Inferior parietal cortex (tissue), 1 donor: ENCODE measurements at regions not wholly inside any gene's neighbourhood (a gene's known extent, or its start where the extent isn't known, plus 50 kb on each side); places are given as distances from the start of the nearest gene placed in this dataset.
"Not testable (repeated sequence)": the region's sequence is repeated elsewhere in the genome, so short reads cannot be mapped to it uniquely, and the experiment has no call there.

ENCODE experiments used
- DNase-seq: peaks from one replicate; pipeline ENCODE4 v3.0.0-alpha.2; 2016; ENCODE audit errors: extremely low spot score

DNA sequence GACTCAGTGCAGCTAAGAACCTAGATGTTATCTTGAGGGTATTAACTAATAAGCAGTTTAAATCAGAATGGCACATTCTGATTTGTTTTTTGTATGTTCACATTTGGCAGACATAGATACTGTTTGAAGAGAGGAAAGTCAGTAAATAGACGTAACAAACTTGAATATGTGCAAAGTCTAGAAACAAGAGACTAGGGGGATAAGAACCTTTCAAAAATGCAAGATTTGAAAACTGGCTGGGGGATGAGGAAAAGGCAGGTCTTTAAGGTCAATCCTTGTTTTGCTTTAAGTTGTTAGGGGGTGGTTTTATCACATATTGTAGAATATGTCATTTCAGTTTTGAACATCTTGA, 136.5 kb downstream of the ZNF92 start:
- DNase-seq: peak; percentile 2

DNA sequence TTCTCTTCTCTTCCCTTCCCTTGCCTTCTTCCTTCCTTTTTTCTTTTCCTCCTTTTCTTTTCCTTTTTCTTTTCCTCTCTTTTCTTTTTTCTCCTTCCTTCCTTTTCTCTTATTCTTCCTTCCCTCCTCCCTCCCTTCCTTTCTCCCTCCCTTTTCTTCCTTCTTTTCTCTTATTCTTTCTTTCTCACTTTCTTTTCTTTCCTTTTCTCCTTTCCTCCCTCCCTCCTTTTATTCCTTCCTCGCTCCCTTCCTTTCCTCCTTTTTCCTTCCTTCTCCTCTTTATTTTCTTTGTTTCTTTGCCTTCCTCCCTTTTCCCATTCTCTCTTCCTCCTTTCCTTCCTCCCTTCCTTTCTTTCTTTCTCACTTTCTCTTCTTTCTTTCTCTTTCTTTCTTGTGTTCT, 146.1 kb downstream of the ZNF92 start:
- not testable (repeated sequence) for DNase-seq

DNA sequence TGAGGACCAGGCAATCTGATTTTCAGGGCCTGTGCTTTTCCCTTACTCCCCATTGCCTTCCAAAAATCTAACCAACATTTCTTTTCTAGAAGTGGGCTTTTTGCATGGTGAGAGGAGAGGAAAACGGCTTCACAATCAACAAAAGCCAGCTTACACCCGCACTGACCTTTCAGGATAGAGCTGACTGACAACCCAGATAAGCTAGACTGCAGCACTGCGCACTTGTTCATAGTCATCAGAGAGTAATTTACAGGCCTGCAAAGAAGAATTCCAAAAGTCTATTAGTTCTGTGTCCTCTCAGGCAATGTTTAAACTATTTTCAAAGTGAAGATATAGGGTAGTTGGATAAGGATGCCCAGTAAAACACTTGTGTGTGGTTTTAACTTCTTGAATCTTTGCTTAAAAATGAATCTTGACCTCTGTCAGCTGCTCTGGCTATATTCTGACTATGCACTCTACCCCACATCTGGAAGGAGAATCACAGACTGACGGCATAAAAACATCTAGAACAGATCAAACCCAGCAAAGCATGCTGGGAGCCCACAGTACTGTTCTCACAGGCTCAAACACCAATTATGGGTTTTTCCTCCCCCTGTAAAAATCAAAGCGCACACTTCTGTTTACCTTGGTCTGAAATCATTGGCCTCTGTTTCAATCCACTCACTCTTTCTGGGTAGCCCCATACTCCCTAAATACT, 172.0 kb downstream of the ZNF92 start:
- DNase-seq: not testable (repeated sequence)

DNA sequence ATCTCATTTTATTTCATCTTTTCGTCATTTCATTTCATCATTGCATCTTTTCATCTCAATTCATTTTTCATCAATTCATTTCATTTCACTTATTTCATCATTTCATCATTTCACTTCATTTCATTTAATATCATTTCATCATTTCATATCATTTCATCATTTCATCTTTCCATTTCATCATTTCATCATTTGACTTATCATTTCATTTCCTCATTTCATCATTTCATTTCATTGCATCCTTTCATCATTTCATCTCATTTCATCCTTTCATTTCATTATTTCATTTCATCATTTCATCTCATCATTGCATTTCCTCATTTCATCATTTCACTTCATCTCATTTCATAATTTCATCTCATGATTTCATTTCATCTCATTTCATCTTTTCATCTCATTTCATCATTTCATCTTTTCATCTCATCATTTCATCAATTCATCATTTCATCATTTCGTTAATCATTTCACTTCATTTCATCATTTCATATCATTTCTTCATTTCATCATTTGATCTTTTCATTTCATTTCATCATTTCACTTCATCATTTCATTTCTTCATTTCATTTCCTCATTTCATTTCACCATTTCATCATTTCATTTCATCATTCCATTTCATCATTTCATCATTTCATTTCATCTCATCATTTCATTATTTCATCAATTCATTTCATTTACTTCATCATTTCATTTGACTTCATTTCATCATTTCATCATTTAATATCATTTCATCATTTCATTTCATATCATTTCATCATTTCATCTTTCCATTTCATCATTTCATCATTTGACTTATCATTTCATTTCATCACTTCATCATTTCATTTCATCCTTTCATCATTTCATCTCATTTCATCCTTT, 176.2 kb downstream of the ZNF92 start:
- DNase-seq: not testable (repeated sequence)

DNA sequence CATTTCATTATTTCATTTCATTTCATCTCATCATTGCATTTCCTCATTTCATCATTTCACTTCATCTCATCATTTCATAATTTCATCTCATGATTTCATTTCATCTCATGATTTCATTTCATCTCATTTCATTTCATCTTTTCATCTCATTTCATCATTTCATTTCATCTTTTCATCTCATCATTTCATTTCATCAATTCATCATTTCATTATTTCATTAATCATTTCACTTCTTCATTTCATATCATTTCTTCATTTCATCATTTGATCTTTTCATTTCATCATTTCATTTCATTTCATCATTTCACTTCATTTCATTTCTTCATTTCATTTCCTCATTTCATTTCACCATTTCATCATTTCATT, 176.8 kb downstream of the ZNF92 start:
- DNase-seq: not testable (repeated sequence)

DNA sequence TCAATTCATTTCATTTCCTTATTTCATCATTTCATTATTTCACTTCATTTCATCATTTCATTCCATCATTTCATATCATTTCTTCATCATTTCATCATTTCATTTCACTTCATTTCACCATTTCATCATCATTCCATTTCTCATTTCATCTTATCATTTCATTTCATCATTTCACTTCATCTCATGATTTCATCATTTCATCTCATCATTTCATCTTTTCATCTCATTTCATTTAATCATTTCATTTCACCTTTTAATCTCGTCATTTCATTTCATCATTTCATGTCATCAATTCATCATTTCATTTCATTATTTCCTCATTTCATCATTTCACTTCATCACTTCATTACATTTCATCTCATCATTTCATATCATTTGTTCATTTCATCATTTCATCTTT, 177.4 kb downstream of the ZNF92 start:
- not testable (repeated sequence) for DNase-seq

DNA sequence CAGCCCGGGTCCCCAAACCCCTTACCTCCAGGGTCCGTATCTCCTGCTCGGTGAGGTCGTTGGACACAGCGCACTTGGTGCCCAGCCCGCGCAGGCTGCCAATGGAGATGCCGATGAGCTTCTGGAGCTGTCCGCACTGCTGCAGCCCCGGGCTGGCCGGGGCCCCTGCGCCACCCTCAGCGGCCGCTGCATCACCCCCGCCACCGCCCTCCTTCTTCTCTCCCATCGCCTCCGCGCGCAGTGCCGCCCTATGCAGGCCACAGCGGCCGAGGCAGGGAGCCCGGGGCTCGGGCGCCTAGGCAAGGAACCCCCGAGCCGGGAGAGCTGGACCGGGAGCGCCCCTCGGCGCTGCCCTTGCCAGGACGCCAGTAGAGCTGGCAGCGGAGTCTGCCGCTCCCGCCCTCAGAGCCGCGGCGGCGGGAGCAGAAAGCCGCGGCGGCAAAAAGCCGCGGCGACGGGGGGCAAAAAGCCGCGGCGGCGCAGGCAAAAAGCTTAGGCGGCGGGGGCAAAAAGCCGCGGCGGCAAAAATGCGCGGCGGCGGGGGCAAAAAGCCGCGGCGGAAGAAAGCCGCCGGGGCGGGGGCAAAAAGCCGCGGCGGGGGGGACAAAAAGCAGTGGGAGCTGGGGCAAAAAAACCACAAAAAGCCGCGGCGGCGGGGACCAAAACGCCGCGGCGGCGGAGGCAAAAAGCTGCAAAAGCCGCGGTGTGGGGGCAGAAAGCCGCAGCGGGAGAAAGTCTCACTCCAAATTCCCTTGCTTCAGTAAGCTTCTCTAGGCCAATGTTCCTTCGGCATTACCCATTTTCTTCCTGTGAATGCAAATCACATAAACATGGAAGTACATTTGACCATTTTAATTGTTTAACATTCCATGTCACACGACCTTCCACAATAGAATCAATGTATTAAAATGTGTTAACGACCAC, 181.2 kb downstream of the ZNF92 start:
- DNase-seq: not testable (repeated sequence)

DNA sequence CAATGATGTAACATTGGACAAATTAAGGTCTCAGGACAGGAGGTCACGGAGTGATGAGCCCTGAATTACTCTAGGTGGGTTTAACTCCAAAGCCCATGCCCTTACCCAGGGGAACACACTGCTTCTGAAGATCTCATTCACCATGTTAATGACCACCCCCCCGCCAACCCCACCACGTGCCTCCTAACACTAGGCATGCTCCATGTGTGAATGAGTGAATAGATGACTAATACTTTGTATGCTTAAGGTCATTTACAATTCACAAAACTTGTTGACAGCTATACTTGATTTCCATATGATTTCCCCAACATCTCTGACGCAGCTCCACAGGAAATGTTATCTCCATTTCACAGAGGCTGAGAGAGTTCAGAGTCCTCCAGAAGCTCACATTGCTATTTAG, 184.9 kb downstream of the ZNF92 start:
- DNase-seq: not testable (repeated sequence)

DNA sequence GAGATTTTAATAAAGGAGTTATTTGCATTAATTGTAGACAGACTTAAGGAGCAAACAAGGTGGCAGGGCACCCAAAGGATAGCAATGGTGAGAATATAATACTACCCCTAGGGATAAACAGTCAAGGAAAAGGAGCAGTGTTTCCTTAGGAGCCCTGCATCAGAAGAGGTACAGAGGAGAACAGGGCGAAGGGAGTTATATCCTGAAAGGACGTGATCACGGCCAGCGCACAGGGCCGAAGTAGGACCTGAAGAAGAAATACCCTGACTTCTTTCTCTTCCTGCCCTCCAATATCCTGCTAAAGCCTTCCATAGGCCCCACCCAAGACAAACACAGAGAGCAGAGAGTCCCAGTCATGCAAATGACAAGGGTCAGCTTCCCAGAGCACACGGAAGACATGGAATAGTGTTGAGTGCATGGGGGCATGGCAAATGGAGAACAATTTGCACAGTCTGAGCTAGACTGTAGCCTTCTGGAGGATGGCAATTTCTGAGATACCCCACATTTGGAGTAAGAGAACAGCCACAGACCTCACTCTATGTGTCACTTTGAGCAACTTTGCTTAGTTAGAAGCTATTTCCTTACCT, 188.2 kb downstream of the ZNF92 start:
- DNase-seq: not testable (repeated sequence)

DNA sequence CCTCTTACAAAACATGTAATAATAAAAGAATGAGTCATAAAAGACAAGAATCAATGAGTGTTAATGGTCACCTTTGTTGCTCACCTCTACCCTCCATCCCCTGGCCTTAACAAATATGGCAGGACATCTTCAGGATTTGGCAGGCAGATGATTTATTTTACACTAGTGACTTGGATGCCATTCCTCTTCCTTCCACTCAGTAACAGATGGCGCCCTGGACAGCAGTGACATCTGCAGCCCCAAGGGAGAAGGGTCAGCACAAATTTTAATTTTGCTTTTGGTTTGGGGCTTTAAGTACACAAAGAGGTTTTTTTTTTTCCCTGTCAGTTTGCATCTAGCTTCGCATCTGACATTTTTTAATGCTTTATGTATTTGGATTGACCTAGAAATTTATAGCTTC, 188.9 kb downstream of the ZNF92 start:
- DNase-seq: not testable (repeated sequence)

DNA sequence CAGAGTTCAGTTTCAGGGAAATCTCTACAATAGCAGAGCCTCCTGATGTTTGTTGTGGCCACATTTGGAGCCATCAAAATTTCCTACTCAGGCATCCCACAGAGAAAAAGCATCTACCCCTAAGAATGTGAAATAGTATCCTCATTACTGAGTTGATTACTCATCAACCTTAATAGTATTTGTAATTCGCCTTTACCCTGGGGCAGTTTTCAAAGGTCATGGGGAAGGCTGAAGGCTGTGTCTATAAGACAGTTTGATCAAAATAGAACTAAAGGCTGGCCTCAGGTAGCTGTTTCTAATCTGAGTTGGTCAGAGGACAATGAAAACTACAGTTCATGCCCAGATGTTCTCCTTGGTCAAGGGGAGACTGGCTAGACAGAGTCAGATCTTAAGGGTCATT, 189.7 kb downstream of the ZNF92 start:
- not testable (repeated sequence) for DNase-seq

DNA sequence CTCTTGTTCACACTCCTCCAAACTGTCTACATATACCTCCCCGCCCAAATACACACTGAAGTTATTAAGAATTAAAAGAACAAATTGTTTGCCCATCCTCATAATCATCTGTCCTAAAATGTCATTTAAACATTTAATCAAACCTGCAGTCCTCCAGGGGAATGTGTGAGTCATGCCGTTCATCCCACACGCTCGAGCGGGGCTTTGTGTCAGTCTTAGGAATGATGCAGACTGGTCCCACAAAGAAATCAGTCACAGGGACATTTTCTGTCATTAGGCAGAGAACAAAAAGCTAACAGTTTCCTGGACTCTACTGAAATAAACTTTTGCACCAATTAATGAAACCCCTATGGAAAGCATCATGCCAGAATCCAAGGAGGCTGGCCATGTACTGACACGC, 194.6 kb downstream of the ZNF92 start:
- not testable (repeated sequence) for DNase-seq

DNA sequence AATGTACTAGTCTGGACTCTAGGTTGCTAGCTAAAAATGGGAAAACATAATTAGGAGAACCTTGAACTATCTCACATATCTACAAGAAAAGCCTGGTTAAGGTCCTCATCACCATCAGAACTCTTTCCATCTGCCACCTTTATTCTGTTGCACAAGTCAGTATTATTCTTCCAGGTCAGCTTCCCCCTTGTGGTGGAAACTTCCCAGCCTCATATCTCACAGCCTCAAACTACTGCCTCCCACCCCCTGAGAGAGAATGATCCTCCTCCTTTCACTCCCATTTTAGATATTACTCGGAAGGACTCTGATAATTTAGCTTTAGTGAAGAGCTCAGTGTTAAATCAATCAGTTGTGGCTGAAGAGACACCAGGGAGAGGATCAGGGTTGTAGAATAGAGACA, 197.3 kb downstream of the ZNF92 start:
- DNase-seq: not testable (repeated sequence)

DNA sequence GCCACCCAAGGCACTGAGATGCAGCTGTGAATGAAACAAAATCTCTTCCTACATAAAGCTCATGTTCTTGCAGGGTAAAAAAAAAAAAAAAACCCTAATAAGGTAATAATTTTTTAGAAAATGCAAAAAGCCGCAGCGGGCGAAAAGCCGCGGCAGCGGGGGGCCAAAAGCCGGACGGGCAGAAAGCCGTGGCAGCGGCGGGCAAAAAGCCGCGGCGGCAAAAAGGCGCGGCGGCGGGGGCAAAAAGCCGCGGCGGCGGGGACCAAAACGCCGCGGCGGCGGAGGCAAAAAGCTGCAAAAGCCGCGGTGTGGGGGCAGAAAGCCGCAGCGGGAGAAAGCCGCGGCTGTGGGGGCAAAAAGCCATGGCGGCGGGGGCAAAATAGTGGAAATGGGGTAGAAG, 198.9 kb downstream of the ZNF92 start:
- DNase-seq: not testable (repeated sequence)

DNA sequence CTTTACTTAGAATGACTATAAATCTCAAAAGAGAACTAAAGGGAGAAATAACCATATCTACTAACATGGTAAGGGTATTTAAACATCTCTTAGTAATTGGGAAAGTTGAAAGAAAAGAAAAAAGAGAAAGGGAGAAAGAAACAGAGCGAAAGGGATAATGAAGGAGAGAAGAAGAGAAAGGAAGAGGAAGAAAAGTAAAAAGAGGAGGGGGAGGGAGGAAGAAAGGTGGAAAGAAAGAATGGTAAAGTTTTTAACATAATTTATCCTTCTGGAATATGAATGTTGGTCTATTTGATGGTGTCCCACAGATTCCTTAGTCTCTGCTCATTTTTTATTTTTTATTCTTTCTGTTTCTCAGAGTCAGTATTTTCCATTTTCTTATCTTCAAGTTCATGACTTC, 202.7 kb downstream of the ZNF92 start:
- DNase-seq: not testable (repeated sequence)

DNA sequence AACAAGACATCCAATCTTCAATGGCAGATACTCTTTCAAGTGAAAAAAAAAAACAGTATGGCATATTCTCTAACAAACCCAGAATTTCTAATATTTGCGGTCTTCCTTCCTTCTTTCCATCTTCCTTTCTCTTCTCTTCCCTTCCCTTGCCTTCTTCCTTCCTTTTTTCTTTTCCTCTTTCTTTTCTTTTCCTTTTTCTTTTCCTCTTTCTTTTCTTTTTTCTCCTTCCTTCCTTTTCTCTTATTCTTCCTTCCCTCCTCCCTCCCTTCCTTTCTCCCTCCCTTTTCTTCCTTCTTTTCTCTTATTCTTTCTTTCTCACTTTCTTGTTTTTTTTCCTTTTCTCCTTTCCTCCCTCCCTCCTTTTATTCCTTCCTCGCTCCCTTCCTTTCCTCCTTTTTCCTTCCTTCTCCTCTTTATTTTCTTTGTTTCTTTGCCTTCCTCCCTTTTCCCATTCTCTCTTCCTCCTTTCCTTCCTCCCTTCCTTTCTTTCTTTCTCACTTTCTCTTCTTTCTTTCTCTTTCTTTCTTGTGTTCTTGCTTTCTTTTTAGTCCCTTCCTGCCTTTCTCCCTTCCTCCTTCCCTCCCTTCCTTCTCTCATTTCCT, 209.0 kb downstream of the ZNF92 start:
- not testable (repeated sequence) for DNase-seq

DNA sequence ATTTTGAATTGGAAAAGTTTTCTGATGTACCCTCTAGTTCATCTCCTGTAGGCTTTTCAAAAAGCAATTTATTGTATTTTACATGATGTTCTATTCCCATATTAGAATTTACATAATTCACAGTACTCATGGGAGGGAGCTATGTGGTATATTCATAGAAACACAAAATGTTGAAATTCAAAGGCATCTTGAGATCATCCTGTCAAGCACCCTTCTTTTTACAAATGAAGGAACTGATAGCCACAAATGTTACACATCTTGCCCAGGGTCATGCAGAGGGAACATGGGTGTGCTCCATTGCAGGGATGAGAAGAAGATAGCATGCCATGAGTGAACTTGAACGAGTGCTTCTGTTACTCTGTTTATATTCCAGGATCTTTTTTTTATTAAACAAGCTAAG, 228.8 kb downstream of the ZNF92 start:
- not testable (repeated sequence) for DNase-seq

DNA sequence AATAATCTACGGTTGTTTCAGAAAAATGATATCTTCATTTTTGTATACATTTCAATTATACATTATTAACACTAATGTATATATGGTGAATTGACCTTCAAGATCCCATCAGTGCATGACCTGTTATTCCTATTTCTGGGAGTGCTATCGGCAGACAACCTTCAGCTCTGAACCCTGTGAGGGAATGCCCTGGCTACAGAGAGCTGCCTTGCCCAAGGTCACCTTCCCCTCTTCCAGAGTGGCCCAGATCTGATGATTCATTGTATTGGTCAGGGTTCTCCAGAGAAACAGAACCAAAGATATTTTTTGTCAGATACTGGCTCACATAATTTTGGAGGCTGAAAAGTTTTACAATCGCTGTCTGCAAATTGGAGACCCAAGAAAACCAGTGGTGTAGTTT, 235.5 kb downstream of the ZNF92 start:
- DNase-seq: no peak

DNA sequence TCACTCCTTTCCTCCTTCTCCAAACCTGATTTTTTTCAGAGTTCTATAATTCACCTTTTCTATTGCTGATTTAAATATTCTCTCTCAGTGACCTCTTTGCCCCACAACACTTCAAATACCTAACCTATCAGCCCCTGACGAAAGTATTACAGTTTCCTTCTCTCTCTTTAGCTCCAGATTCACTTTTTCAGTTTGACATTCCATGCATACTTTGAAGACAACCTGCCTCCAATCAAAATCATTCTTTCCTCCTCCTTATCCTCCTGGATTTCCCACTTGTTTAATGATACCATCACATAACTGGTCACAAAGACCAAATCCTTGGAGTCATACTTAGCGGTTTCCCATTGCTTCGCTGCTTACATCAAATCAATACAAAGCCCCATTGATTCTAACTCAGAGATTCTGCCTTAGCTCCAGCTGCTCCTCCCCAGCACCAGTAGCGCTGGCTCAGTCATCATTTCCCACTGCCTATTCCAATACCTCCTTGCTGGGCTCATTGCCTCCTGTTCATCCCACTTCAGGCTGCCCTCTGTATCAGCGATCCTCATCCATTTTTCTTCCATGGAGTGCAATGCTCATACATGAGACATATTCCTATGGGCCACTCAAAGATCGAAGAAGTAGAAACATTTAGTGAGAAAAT, 240.1 kb downstream of the ZNF92 start:
- not testable (repeated sequence) for DNase-seq

DNA sequence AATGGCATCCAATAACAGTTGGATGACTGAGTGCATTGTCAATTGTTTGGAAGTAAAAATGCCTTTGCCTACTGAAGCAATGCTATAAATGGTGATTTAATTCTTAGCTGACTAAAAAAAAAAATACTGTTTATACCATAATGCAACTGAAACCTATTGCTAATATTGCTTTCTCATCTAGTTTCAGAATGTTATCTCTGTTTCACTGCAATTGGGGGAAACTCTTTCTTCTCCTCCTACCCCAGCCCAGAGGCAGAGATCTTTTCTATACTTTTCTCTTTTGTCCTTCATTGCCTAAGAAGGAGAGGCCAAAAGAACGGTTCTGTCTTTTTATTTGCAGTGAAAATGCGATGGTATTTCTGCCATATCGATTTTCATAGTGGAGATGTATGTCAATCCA, 242.5 kb downstream of the ZNF92 start:
- DNase-seq: not testable (repeated sequence)

DNA sequence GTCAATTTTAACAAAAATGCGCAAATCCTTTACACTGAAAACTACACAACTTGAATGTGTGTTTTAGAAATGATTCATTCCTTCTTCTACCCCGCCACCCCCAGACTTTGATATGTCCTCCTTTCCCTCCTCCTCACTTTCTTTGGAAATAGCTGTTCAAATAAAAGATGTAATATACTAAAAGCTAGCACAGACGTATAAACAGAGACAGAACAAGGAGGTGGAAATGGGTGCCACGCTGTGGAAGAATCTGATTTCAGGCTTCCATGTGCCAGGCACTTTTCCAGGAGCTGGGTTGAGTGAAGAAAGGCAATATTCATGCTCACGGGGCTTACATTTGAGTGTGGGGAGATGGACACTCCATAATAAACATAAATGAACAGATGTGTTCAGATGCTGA, 246.6 kb downstream of the ZNF92 start:
- not testable (repeated sequence) for DNase-seq
